KMS-11 (cell line): ENCODE measurements at regions not wholly inside any gene's neighbourhood (a gene's known extent, or its start where the extent isn't known, plus 50 kb on each side); places are given as distances from the start of the nearest gene placed in this dataset.

Source experiments
- H2AFZ ChIP-seq: fragments of 200-600 bp; sonication (generic); 2 replicates; pipeline ENCODE4 v1.6.1; 2016; ENCODE audit warnings: antibody characterized with exemption, mixed run types, low read depth
- H3K27ac ChIP-seq: fragments of 200-600 bp; sonication (generic); 2 replicates; pipeline ENCODE4 v1.6.1; 2016; ENCODE audit warnings: mild to moderate bottlenecking, mixed run types
- H3K27me3 ChIP-seq: fragments of 200-600 bp; sonication (generic); 2 replicates; pipeline ENCODE4 v1.6.1; 2017; ENCODE audit warnings: mild to moderate bottlenecking, low read depth, mixed run types, moderate library complexity; ENCODE audit not compliant: insufficient read depth
- H3K36me3 ChIP-seq: fragments of 200-600 bp; sonication (generic); 2 replicates; pipeline ENCODE4 v1.6.1; 2017; ENCODE audit warnings: mild to moderate bottlenecking, mixed run types; ENCODE audit not compliant: insufficient read depth
- H3K4me1 ChIP-seq: fragments of 200-600 bp; sonication (generic); 2 replicates; pipeline ENCODE4 v1.6.1; 2016; ENCODE audit warnings: mild to moderate bottlenecking, low read depth, mixed run types; ENCODE audit not compliant: poor library complexity, severe bottlenecking
- H3K4me2 ChIP-seq: fragments of 200-600 bp; sonication (generic); 2 replicates; pipeline ENCODE4 v1.7.0; 2016; ENCODE audit warnings: mild to moderate bottlenecking, mixed run types
- H3K4me3 ChIP-seq: fragments of 200-600 bp; sonication (generic); IDR thresholded peaks from 2 replicates; pipeline ENCODE4 v1.6.1; 2017; ENCODE audit warnings: low read depth, low read length, mixed read lengths; ENCODE audit not compliant: insufficient read depth
- H3K79me2 ChIP-seq: fragments of 200-600 bp; sonication (generic); 2 replicates; pipeline ENCODE4 v1.6.1; 2016; ENCODE audit warnings: low read depth, mixed run types; ENCODE audit not compliant: insufficient read depth
- H3K9ac ChIP-seq: fragments of 200-600 bp; sonication (generic); 2 replicates; pipeline ENCODE4 v1.6.1; 2016; ENCODE audit warnings: mild to moderate bottlenecking, mixed run types
- H4K20me1 ChIP-seq: fragments of 200-600 bp; sonication (generic); 2 replicates; pipeline ENCODE4 v1.6.1; 2016; ENCODE audit warnings: mild to moderate bottlenecking, mixed run types; ENCODE audit not compliant: insufficient read depth
- CTCF ChIP-seq: fragments of 200-600 bp; sonication (generic); conservative IDR thresholded peaks from 2 replicates; pipeline ENCODE4 v1.6.1; 2017; ENCODE audit warnings: low read depth, mild to moderate bottlenecking, antibody characterized with exemption, low read length, moderate library complexity, mixed read lengths

- H3K4me3 ChIP-seq = no peak overlapping the region
- no peak overlapping the region for H3K4me2 ChIP-seq
- no peaks in the 10 kb centered on the region for H3K36me3 ChIP-seq
- H3K27me3 ChIP-seq = no peaks in the 10 kb centered on the region
- no peaks in the 10 kb centered on the region for H4K20me1 ChIP-seq
- H3K79me2 ChIP-seq = no peaks in the 10 kb centered on the region
- no peaks in the 10 kb centered on the region for H3K4me1 ChIP-seq
- H3K9ac ChIP-seq = no peak overlapping the region
- H2AFZ ChIP-seq = no peak overlapping the region
- H3K27ac ChIP-seq = no peak overlapping the region
- no peak for TF ChIP-seq CTCF
These were observed 369.9 kb upstream of the MCTP2 start for GRCh38 chr15:93861413-93861812.

GRCh38 chr15:93860701-93861100 lies 370.7 kb upstream of the MCTP2 start:
- Histone ChIP-seq H3K36me3 (no peaks in the 10 kb centered on the region), H3K27ac (no peak overlapping the region), H3K4me2 (no peak overlapping the region), H4K20me1 (no peaks in the 10 kb centered on the region), H3K4me3 (no peak overlapping the region), H3K4me1 (no peaks in the 10 kb centered on the region), H3K9ac (no peak overlapping the region), H3K79me2 (no peaks in the 10 kb centered on the region), H3K27me3 (no peaks in the 10 kb centered on the region), H2AFZ (no peak overlapping the region)
- no peak for TF ChIP-seq CTCF

GRCh38 chr15:93859176-93859575 lies 372.2 kb upstream of the MCTP2 start:
- no peak overlapping the region for H3K9ac ChIP-seq
- no peaks in the 10 kb centered on the region for H3K36me3 ChIP-seq
- H3K4me1 ChIP-seq = no peaks in the 10 kb centered on the region
- no peaks in the 10 kb centered on the region for H3K79me2 ChIP-seq
- H3K4me3 ChIP-seq = no peak overlapping the region
- no peak overlapping the region for H3K4me2 ChIP-seq
- H4K20me1 ChIP-seq = no peaks in the 10 kb centered on the region
- H3K27me3 ChIP-seq = no peaks in the 10 kb centered on the region
- H2AFZ ChIP-seq = no peak overlapping the region
- no peak for TF ChIP-seq CTCF
- H3K27ac ChIP-seq = no peak overlapping the region

- Histone ChIP-seq H3K27me3 (no peaks in the 10 kb centered on the region), H3K4me2 (no peak overlapping the region)
- no peak for TF ChIP-seq CTCF
These were observed 376.1 kb upstream of the MCTP2 start for GRCh38 chr15:93855181-93855826.

More at GRCh38 chr15:93855181-93855826, 376.1 kb upstream of the MCTP2 start:
- Histone ChIP-seq H3K27ac (no peak overlapping the region), H4K20me1 (no peaks in the 10 kb centered on the region), H3K4me3 (no peak overlapping the region), H3K36me3 (no peaks in the 10 kb centered on the region), H3K79me2 (no peaks in the 10 kb centered on the region), H2AFZ (no peak overlapping the region), H3K4me1 (no peaks in the 10 kb centered on the region), H3K9ac (no peak overlapping the region)
